Activated CD4-positive, alpha-beta T cell treated with anti-CD3 and anti-CD28 coated beads, Interleukin-2, amount 10 ng/mL, durations not matched to agents 24 days and 14 days (primary cell): ENCODE measurements at regions not wholly inside any gene's neighbourhood (a gene's known extent, or its start where the extent isn't known, plus 50 kb on each side); places are given as distances from the start of the nearest gene placed in this dataset.

Experiments used
- DNase-seq: peaks from one replicate; pipeline ENCODE4 v3.0.0; 2022
- H3K27ac Mint-ChIP-seq: one replicate; pipeline ENCODE4 v1.8.0; 2022; ENCODE audit warnings: mild to moderate bottlenecking, mixed read lengths
- H3K27me3 Mint-ChIP-seq: one replicate; pipeline ENCODE4 v1.8.0; 2022; ENCODE audit warnings: mixed read lengths
- H3K36me3 Mint-ChIP-seq: one replicate; pipeline ENCODE4 v1.8.0; 2022; ENCODE audit warnings: low read depth, mild to moderate bottlenecking, mixed read lengths
- H3K4me1 Mint-ChIP-seq: one replicate; pipeline ENCODE4 v1.8.0; 2021; ENCODE audit warnings: mixed read lengths
- H3K4me3 Mint-ChIP-seq: one replicate; pipeline ENCODE4 v1.8.0; 2022; ENCODE audit warnings: mild to moderate bottlenecking, moderate library complexity, mixed read lengths
- H3K9me3 Mint-ChIP-seq: one replicate; pipeline ENCODE4 v1.8.0; 2021; ENCODE audit warnings: mixed read lengths
- intact Hi-C: fragments of 100-400 bp; cut with micrococcal nuclease; formaldehyde crosslinking; loops from one replicate; pipeline ENCODE4 v1.15.1; 2023

DNA sequence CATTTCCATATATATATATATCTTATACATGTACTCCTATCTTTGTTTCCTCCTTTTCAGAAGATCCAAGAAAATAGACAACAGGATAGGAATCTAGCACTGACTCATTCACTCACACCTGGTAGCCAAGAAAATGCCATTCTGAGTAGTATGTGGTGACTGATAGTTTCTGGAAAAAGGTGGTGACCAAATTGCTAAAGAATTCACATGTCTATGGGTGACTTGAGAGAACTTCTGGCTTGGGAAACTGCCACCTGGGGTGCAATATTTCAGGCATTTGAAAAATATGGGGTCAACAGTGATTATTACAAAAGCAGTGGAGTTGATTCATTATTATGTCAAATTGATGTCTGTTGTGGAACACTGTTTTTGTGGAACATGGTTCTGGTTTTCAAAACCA, 605.1 kb downstream of the PCDH18 start:
- no peaks in the 10 kb centered on the region for H3K9me3 Mint-ChIP-seq
- intact Hi-C loops: no loop called here
- no peaks in the 10 kb centered on the region for H3K27me3 Mint-ChIP-seq
- no peaks in the 10 kb centered on the region for H3K4me1 Mint-ChIP-seq
- H3K4me3 Mint-ChIP-seq: no peak overlapping the region
- H3K36me3 Mint-ChIP-seq: no peaks in the 10 kb centered on the region
- DNase-seq: no peak
- H3K27ac Mint-ChIP-seq: no peak overlapping the region

DNA sequence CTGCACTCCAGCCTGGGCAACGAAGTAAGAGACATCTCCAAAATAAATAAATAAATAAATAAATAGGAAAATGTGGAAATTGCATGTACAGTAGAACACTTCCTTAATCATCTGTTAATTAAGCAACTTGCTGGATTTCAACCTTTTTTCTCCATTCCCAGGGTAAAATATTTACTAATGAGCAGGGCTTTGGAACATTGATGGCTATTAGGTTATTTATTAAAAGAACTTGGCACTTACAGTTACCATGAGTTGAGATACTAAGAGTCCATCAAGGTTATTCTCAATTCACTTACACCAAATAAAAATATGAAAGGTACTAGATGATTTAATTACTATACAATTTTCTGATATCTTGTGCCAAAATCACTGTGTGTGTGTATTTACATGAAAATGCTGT, 607.1 kb downstream of the PCDH18 start:
- no peak for DNase-seq
- no peaks in the 10 kb centered on the region for H3K36me3 Mint-ChIP-seq
- no peaks in the 10 kb centered on the region for H3K27me3 Mint-ChIP-seq
- intact Hi-C loops: no loop called here
- H3K4me1 Mint-ChIP-seq: no peaks in the 10 kb centered on the region
- H3K27ac Mint-ChIP-seq: no peak overlapping the region
- H3K4me3 Mint-ChIP-seq: no peak overlapping the region
- H3K9me3 Mint-ChIP-seq: no peaks in the 10 kb centered on the region

DNA sequence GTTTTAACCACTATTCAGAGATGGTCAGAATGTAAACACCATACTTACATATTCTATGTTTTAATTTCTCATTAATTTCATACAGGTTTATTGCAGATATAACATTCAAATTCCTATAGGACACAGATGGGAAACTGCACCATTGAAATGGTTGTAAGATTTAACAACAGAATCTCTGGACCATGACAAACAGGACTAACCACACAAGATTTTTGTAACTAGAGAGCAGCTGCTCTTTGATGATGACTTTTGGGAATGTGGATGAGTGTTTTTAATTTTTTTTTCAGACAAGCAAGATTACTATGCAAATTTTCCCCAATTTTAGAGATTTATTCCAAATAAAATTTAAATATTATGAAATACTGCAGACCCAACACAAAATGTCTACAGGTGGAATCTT, 610.2 kb downstream of the PCDH18 start:
- intact Hi-C loops: no loop called here
- no peaks in the 10 kb centered on the region for H3K36me3 Mint-ChIP-seq
- no peak overlapping the region for H3K27ac Mint-ChIP-seq
- no peaks in the 10 kb centered on the region for H3K27me3 Mint-ChIP-seq
- H3K9me3 Mint-ChIP-seq: no peaks in the 10 kb centered on the region
- DNase-seq: no peak
- H3K4me1 Mint-ChIP-seq: no peaks in the 10 kb centered on the region
- no peak overlapping the region for H3K4me3 Mint-ChIP-seq

DNA sequence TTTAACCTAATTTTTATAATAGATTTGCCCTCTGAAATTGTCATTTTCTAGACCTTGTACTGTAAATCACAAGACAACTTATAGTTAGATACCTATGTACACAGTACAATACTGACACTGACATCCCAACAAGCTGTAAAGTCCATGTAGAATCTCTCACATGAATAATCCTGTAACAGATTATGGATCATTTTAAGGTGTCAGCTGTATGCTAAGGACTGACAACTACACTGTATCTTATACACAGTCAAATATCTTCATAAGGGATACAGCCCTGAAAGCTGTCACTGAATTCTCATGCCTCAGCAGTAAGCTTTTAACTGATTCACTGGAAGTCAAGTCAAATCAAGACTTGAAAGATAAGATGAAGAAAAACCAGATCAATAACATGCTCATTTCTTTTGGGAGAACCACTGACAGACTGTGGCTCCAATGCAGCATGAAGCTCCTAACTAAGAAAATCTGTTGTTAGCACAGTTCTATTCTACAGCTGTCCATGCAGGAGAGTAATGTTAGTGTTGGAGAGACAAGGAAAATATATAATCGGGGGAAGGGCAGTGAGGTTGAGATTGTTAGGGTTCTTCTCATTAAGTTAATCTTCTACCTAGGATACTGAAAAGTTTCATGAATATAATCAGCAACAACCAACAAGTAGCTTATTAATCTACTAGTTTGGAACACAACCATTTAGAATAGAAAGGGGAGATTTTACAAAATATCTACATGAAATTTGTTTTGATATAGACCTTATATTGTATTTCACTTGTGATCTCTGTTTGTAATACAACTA, 612.0 kb downstream of the PCDH18 start:
- Mint-ChIP-seq H3K27me3 (no peaks in the 10 kb centered on the region), H3K36me3 (no peaks in the 10 kb centered on the region), H3K27ac (no peak overlapping the region), H3K9me3 (no peaks in the 10 kb centered on the region), H3K4me3 (no peak overlapping the region), H3K4me1 (no peaks in the 10 kb centered on the region)
- intact Hi-C loops: no loop called here
- DNase-seq: no peak

DNA sequence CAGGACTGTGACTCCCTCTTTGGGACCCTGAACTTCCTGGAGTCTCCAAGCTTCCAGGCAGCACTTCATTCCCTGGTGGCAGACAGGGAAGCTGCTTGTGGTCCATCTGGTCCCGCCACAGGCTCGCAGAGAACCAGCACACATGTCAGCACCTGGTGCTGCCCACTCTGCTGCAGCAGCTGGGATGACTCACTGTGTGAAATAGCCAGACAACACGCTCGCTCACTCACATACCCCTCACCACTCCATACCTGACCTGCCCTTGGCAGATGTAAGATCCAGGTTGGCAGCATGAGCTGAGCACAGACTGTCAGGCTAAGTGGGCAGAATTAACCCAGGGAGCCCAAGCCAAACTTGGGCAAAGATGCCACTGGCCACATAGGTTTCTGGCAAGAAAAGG, 613.5 kb downstream of the PCDH18 start:
- intact Hi-C loops: no loop called here
- H3K36me3 Mint-ChIP-seq: no peaks in the 10 kb centered on the region
- no peaks in the 10 kb centered on the region for H3K27me3 Mint-ChIP-seq
- no peak overlapping the region for H3K27ac Mint-ChIP-seq
- H3K4me3 Mint-ChIP-seq: no peak overlapping the region
- no peaks in the 10 kb centered on the region for H3K4me1 Mint-ChIP-seq
- no peaks in the 10 kb centered on the region for H3K9me3 Mint-ChIP-seq
- no peak for DNase-seq

DNA sequence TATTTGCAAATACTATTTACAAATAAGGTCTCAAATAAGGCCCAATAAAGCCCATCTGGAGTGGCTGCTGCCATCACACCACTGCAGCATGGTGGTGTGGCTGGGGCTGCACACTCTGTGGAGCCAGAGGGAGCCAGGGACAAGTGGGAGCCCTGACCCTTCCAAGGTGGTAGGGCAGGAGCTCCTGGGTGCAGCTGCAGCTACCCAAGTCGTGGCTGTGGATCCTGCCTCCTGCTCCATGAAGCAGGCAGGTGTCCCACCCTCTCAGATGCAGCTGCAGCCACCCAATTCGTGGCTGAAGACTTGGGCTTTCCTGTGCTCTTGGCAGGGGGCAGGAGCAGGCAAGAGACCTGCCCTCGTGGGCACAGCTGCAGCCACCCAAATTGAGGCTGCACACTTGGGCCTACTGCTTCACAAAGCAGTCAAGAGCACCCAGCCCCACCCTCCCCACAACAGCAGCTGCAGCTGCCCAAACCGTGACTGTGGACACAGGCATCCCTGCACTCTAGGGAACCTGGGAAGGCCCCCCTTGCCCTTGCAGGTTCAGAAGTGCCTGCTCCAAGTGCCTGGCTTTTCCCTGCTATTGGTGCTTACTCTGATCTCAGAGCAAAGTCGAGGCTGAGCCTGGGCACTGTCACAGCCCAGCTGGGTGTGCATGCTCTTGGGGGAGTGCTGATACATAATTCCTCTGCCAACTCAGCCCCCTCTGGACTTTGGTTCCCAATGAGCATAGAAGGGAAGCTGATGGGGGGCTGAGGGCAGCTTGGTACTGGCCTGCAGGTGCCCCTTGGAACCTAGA, 614.8 kb downstream of the PCDH18 start:
- H3K36me3 Mint-ChIP-seq: no peaks in the 10 kb centered on the region
- H3K4me3 Mint-ChIP-seq: no peak overlapping the region
- H3K9me3 Mint-ChIP-seq: no peaks in the 10 kb centered on the region
- H3K4me1 Mint-ChIP-seq: no peaks in the 10 kb centered on the region
- H3K27me3 Mint-ChIP-seq: no peaks in the 10 kb centered on the region
- DNase-seq: no peak
- intact Hi-C loops: no loop called here
- H3K27ac Mint-ChIP-seq: no peak overlapping the region

DNA sequence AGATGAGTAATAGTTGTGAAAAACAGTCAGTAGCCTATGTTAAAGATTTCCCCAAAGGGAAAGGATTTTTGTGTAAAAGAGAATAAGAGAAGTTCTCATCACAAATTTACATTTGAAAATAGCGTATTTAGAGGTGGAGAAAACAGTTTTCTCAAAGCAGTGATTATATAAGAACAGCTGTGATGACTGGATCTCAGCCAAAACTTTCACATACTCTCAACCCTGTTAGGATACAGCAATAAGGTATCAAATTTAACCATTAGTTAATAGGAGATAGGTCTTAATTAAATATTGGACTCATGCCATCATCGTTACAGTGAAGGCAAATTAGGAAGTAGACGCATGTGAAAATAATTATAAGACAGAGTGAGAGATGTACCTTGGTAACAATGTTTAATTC, 622.7 kb downstream of the PCDH18 start:
- H3K27ac Mint-ChIP-seq: no peak overlapping the region
- DNase-seq: no peak
- no peaks in the 10 kb centered on the region for H3K36me3 Mint-ChIP-seq
- H3K27me3 Mint-ChIP-seq: no peaks in the 10 kb centered on the region
- no peaks in the 10 kb centered on the region for H3K4me1 Mint-ChIP-seq
- no peaks in the 10 kb centered on the region for H3K9me3 Mint-ChIP-seq
- intact Hi-C loops: no loop called here
- no peak overlapping the region for H3K4me3 Mint-ChIP-seq

DNA sequence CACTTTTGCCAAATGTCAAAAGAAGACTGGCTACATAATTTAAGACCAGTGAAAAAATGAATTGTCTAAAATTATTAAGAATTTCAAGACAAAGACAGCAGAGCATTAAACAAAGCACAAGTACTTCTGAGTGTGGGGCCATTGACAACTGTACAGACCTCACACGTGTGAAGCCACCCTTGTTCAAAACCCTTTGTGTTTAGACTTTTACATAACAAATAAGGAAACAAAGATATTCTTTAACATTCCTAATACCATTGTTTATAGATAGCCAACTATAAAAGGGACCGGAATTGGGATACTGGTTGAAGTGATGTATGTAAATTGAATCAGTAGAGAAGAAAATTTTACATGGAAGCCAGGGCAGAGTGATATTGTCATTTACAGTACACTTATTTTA, 624.2 kb downstream of the PCDH18 start:
- Mint-ChIP-seq H3K4me3 (no peak overlapping the region), H3K27ac (no peak overlapping the region), H3K27me3 (no peaks in the 10 kb centered on the region), H3K36me3 (no peaks in the 10 kb centered on the region), H3K9me3 (no peaks in the 10 kb centered on the region), H3K4me1 (no peaks in the 10 kb centered on the region)
- intact Hi-C loops: no loop called here
- DNase-seq: no peak

DNA sequence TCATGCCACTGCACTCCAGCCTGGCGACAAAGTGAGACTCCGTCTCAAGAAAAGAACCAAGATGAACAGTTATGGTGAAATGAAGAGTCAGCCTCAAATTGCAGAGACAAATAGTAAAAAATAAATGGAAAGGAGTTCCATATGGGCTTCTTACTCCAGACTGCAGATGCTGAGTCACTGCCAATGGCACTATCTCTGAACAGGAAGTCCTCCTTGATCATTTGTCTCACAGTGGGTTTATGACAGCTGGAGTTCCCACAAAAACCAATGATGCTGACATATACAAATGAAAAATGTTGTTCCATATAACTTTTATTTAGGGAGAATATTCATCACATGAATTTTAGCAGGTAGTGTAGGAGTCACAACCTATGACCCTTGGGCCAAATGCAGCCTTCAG, 631.6 kb downstream of the PCDH18 start:
- no peaks in the 10 kb centered on the region for H3K9me3 Mint-ChIP-seq
- no peak for DNase-seq
- no peaks in the 10 kb centered on the region for H3K36me3 Mint-ChIP-seq
- H3K4me3 Mint-ChIP-seq: no peak overlapping the region
- H3K27ac Mint-ChIP-seq: no peak overlapping the region
- H3K4me1 Mint-ChIP-seq: no peaks in the 10 kb centered on the region
- intact Hi-C loops: no loop called here
- H3K27me3 Mint-ChIP-seq: no peaks in the 10 kb centered on the region

DNA sequence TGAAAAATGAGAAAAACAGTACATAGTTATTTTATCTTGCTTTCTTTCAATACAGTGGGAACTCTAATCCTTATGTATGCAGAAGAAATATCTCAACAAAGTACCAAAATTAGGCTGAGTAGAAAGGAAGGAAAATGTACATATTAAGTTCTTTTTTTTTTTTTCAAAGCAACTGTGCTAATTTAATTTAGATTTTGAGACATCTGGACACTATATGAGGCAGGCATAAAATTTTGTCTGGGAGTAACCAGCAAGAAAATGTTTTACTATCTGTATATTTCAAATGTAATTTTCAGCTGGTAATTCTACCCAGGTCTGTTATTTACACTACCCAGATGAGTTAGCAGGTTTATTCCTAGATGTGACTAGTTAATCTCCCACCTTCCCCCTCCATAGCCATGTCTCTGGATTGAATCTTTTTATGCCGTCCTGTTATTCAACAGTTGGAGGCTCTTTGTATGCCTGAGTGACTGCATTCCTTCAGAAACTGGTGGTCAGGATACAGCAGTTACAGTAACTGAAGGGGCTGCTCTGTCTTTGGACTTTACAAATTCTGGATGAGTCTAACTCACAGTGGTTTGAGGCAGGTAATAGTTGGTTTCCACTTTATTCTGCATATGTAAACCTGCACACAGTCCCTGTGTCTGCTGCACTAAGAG, 633.6 kb downstream of the PCDH18 start:
- Mint-ChIP-seq H3K4me3 (no peak overlapping the region), H3K4me1 (no peaks in the 10 kb centered on the region), H3K27me3 (no peaks in the 10 kb centered on the region), H3K9me3 (no peaks in the 10 kb centered on the region), H3K36me3 (no peaks in the 10 kb centered on the region), H3K27ac (no peak overlapping the region)
- no peak for DNase-seq
- intact Hi-C loops: no loop called here

DNA sequence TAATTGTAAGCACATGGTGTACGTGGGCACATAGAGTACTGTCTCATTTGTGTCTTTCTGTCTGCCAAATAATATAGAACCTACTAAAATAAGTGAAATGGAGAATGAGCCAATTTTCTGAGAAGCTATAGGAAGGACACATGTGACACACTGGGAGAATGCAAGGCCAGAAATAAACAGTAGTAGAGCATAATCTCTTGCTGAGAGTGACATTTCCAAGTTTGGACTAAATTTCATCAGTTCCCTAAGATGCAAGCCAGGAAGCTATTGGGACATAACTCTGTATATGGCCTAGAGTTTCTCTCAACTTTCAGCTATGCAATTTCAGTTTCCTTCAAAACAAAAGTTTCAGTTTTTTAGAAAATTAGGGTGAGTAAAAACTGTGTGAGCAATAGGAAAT, 638.7 kb downstream of the PCDH18 start:
- Mint-ChIP-seq H3K36me3 (no peaks in the 10 kb centered on the region), H3K9me3 (no peaks in the 10 kb centered on the region), H3K4me3 (no peak overlapping the region), H3K27me3 (no peaks in the 10 kb centered on the region), H3K27ac (no peak overlapping the region), H3K4me1 (no peaks in the 10 kb centered on the region)
- DNase-seq: no peak
- intact Hi-C loops: no loop called here

DNA sequence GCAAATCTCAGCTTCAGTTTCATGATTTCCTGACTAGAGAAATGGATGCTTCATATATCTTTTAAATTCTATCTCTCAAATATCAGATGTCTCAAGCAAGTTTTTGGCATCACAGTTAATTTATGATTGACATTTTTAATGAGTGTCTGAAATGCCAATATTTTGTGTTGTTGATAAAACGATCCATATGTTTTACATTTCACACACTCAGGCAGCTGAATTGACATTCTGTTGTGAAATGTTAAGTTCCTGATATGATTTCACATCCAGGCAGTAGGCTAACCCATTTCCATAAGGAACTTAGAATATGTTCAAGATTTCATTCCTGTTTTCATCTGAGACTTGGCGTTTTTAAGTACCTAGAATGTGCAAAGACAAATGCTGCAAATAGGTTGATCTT, 650.6 kb downstream of the PCDH18 start:
- H3K4me3 Mint-ChIP-seq: no peak overlapping the region
- DNase-seq: no peak
- no peaks in the 10 kb centered on the region for H3K27me3 Mint-ChIP-seq
- H3K4me1 Mint-ChIP-seq: no peaks in the 10 kb centered on the region
- no peak overlapping the region for H3K27ac Mint-ChIP-seq
- intact Hi-C loops: no loop called here
- no peaks in the 10 kb centered on the region for H3K9me3 Mint-ChIP-seq
- H3K36me3 Mint-ChIP-seq: no peaks in the 10 kb centered on the region

DNA sequence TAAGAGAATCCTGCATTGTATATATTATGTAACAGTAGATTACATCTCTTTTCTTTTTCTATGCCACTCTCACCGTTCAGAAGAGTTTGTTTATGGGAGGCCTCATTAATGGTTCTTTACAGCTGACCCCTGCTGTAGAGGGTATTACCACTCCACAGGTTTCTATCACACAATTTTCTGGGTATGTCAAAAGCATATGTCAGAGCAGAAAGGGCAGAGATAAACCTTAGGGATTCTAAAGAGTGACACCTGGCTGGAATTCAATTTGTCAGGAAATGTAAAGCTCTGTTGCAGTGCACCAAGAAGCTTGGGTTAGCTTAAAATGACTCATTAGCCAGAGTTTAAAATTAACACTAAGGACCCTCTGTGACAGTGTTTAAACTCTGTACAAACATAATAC, 658.7 kb downstream of the PCDH18 start:
- no peaks in the 10 kb centered on the region for H3K36me3 Mint-ChIP-seq
- intact Hi-C loops: no loop called here

DNA sequence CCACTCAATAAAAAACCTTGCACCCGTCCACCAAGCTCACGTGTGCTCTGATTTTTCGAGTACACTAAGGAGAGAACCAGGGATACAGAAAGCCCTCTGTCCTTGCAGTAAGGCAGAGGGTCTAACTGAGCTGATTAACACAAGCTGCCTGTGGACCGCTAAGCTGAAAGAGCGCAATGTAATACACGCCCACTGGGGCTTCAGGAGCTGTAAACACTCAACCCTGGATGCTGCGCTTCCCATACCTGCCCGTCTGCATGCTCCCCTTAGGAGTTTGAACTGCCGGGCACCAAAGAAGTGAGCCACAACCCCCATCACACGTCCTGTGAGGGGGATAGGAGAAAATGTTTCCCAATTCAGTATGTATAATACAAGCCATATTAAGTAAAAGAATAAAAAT, 664.8 kb downstream of the PCDH18 start:
- intact Hi-C loops: loop anchor here (10.0 kb wide), 1 partner anchor 1493 kb away; no protein-coding TSS in a partner anchor
- DNase-seq: no peak
- no peak overlapping the region for H3K27ac Mint-ChIP-seq
- H3K4me3 Mint-ChIP-seq: no peak overlapping the region
- no peaks in the 10 kb centered on the region for H3K9me3 Mint-ChIP-seq
- no peaks in the 10 kb centered on the region for H3K36me3 Mint-ChIP-seq
- H3K4me1 Mint-ChIP-seq: no peaks in the 10 kb centered on the region
- no peaks in the 10 kb centered on the region for H3K27me3 Mint-ChIP-seq

More for the DNA sequence above, 658.7 kb downstream of the PCDH18 start:
- Mint-ChIP-seq H3K27ac (no peak overlapping the region), H3K27me3 (no peaks in the 10 kb centered on the region), H3K9me3 (no peaks in the 10 kb centered on the region), H3K4me3 (no peak overlapping the region), H3K4me1 (no peaks in the 10 kb centered on the region)
- DNase-seq: no peak
